Parathyroid adenoma (tissue), 2 donors: ENCODE measurements at regions not wholly inside any gene's neighbourhood (a gene's known extent, or its start where the extent isn't known, plus 50 kb on each side); places are given as distances from the start of the nearest gene placed in this dataset.
"Not testable (repeated sequence)": the region's sequence is repeated elsewhere in the genome, so short reads cannot be mapped to it uniquely, and the experiment has no call there.

Experiments
- H2AFZ ChIP-seq: fragments of 300-600 bp; sonication (generic); one replicate; pipeline ENCODE4 v1.7.0; 2017; ENCODE audit warnings: antibody characterized with exemption, mild to moderate bottlenecking
- H3K27ac ChIP-seq: fragments of 300-600 bp; sonication (generic); one replicate; pipeline ENCODE4 v1.7.0; 2017
- H3K27me3 ChIP-seq: fragments of 300-600 bp; sonication (generic); one replicate; pipeline ENCODE4 v1.7.0; 2017; ENCODE audit warnings: low read length; ENCODE audit not compliant: control insufficient read depth, insufficient read depth
- H3K36me3 ChIP-seq: fragments of 300-600 bp; sonication (generic); one replicate; pipeline ENCODE4 v1.7.0; 2017; ENCODE audit warnings: low read length; ENCODE audit not compliant: control insufficient read depth, insufficient read depth
- H3K4me1 ChIP-seq: fragments of 300-600 bp; sonication (generic); one replicate; pipeline ENCODE4 v1.7.0; 2017; ENCODE audit warnings: control low read depth
- H3K4me2 ChIP-seq: fragments of 300-600 bp; sonication (generic); one replicate; pipeline ENCODE4 v1.7.0; 2017; ENCODE audit warnings: low read length
- H3K4me3 ChIP-seq: fragments of 300-600 bp; sonication (generic); one replicate; pipeline ENCODE4 v1.7.0; 2017; ENCODE audit warnings: low read depth, low read length
- H3K79me2 ChIP-seq: fragments of 300-600 bp; sonication (generic); one replicate; pipeline ENCODE4 v1.7.0; 2017; ENCODE audit warnings: control low read depth
- H3K9ac ChIP-seq: fragments of 300-600 bp; sonication (generic); one replicate; pipeline ENCODE4 v1.7.0; 2017; ENCODE audit warnings: mild to moderate bottlenecking
- H3K9me3 ChIP-seq: fragments of 300-600 bp; sonication (generic); one replicate; pipeline ENCODE4 v1.7.0; 2017; ENCODE audit warnings: low read length; ENCODE audit not compliant: control insufficient read depth
- CTCF ChIP-seq: fragments of 300-600 bp; sonication (generic); IDR thresholded peaks from one replicate; pipeline ENCODE4 v1.7.0; 2017; ENCODE audit warnings: antibody characterized with exemption, mild to moderate bottlenecking
- donor health status: primary hyperparathyroidism.

GRCh38 chr5:126056352-126056751 is 366.9 kb upstream of the GRAMD2B start:
- no peak for TF ChIP-seq CTCF
- Histone ChIP-seq H3K27ac (no peak overlapping the region), H3K79me2 (no peaks in the 10 kb centered on the region), H3K4me3 (no peak overlapping the region), H3K4me1 (no peaks in the 10 kb centered on the region), H3K9me3 (no peaks in the 10 kb centered on the region), H3K4me2 (no peak overlapping the region), H2AFZ (no peak overlapping the region), H3K36me3 (no peaks in the 10 kb centered on the region), H3K27me3 (no peaks in the 10 kb centered on the region), H3K9ac (no peak overlapping the region)

- Histone ChIP-seq H3K79me2 (no peaks in the 10 kb centered on the region), H2AFZ (no peak overlapping the region), H3K4me1 (no peaks in the 10 kb centered on the region), H3K4me2 (no peak overlapping the region), H3K9ac (no peak overlapping the region), H3K27ac (no peak overlapping the region), H3K36me3 (no peaks in the 10 kb centered on the region), H3K4me3 (no peak overlapping the region), H3K9me3 (no peaks in the 10 kb centered on the region), H3K27me3 (no peaks in the 10 kb centered on the region)
- TF ChIP-seq CTCF, result no peak
Measured at GRCh38 chr5:126056851-126057622, 366.2 kb upstream of the GRAMD2B start.

- H3K27me3 ChIP-seq, H3K79me2 ChIP-seq, H3K9me3 ChIP-seq, H3K27ac ChIP-seq, H3K36me3 ChIP-seq, H2AFZ ChIP-seq, H3K4me3 ChIP-seq, H3K4me1 ChIP-seq, H3K9ac ChIP-seq, H3K4me2 ChIP-seq: not testable (repeated sequence)
Measured at GRCh38 chr5:126058392-126058791, 364.8 kb upstream of the GRAMD2B start.

GRCh38 chr5:126062398-126063221 is 360.6 kb upstream of the GRAMD2B start:
- no peaks in the 10 kb centered on the region for H3K79me2 ChIP-seq
- H3K9ac ChIP-seq, result no peak overlapping the region
- H3K27ac ChIP-seq, result no peak overlapping the region
- no peaks in the 10 kb centered on the region for H3K36me3 ChIP-seq
- H3K4me3 ChIP-seq, result no peak overlapping the region
- no peak overlapping the region for H3K4me2 ChIP-seq
- no peaks in the 10 kb centered on the region for H3K4me1 ChIP-seq
- H2AFZ ChIP-seq, result no peak overlapping the region
- H3K27me3 ChIP-seq, result no peaks in the 10 kb centered on the region
- no peak for TF ChIP-seq CTCF
- H3K9me3 ChIP-seq, result no peaks in the 10 kb centered on the region

GRCh38 chr5:126065061-126065460 is 358.1 kb upstream of the GRAMD2B start:
- no peak overlapping the region for H3K4me2 ChIP-seq
- no peak overlapping the region for H3K27ac ChIP-seq
- H3K9ac ChIP-seq, result no peak overlapping the region
- no peak overlapping the region for H2AFZ ChIP-seq
- no peaks in the 10 kb centered on the region for H3K79me2 ChIP-seq
- H3K27me3 ChIP-seq, result no peaks in the 10 kb centered on the region
- no peaks in the 10 kb centered on the region for H3K4me1 ChIP-seq
- TF ChIP-seq CTCF, result no peak
- no peak overlapping the region for H3K4me3 ChIP-seq
- no peaks in the 10 kb centered on the region for H3K9me3 ChIP-seq
- H3K36me3 ChIP-seq, result no peaks in the 10 kb centered on the region
